NCI-H526 (cell line): ENCODE measurements at regions not wholly inside any gene's neighbourhood (a gene's known extent, or its start where the extent isn't known, plus 50 kb on each side); places are given as distances from the start of the nearest gene placed in this dataset.

Experiments used
- DNase-seq, 2 experiments: peaks; one replicate each; lab custom pipeline; 2025; lab: John Stamatoyannopoulos, UW

GRCh38 chr4:128483816-128484215 lies 196.2 kb upstream of the PGRMC2 start:
- no peak for DNase-seq

GRCh38 chr4:128483041-128483440 lies 195.4 kb upstream of the PGRMC2 start:
- no peak for DNase-seq

GRCh38 chr4:128481752-128482480 lies 194.3 kb upstream of the PGRMC2 start:
- DNase-seq: no peak

GRCh38 chr4:128480945-128481344 lies 193.3 kb upstream of the PGRMC2 start:
- no peak for DNase-seq

- DNase-seq: no peak
Observed at GRCh38 chr4:128477540-128477939, 189.9 kb upstream of the PGRMC2 start.

GRCh38 chr4:128475597-128475996 lies 188.0 kb upstream of the PGRMC2 start:
- no peak for DNase-seq

GRCh38 chr4:128471576-128471975 lies 184.0 kb upstream of the PGRMC2 start:
- no peak for DNase-seq

GRCh38 chr4:128470492-128471053 lies 183.0 kb upstream of the PGRMC2 start:
- no peak for DNase-seq

- DNase-seq: no peak
Observed at GRCh38 chr4:128468123-128468989, 180.7 kb upstream of the PGRMC2 start.

GRCh38 chr4:128465523-128465922 lies 177.9 kb upstream of the PGRMC2 start:
- no peak for DNase-seq

GRCh38 chr4:128463006-128463405 lies 175.4 kb upstream of the PGRMC2 start:
- DNase-seq: no peak

GRCh38 chr4:128462103-128462783 lies 174.6 kb upstream of the PGRMC2 start:
- DNase-seq: no peak

- no peak for DNase-seq
Observed at GRCh38 chr4:128461291-128462102, 173.9 kb upstream of the PGRMC2 start.

GRCh38 chr4:128459547-128459946 lies 171.9 kb upstream of the PGRMC2 start:
- DNase-seq: no peak

- DNase-seq: no peak
Observed at GRCh38 chr4:128458816-128459215, 171.2 kb upstream of the PGRMC2 start.

- no peak for DNase-seq
Observed at GRCh38 chr4:128457726-128458125, 170.1 kb upstream of the PGRMC2 start.

GRCh38 chr4:128456171-128456570 lies 168.6 kb upstream of the PGRMC2 start:
- DNase-seq: no peak

- DNase-seq: no peak
Observed at GRCh38 chr4:128455480-128455879, 167.9 kb upstream of the PGRMC2 start.

- DNase-seq: no peak
Observed at GRCh38 chr4:128454881-128455280, 167.3 kb upstream of the PGRMC2 start.

GRCh38 chr4:128454281-128454871 lies 166.8 kb upstream of the PGRMC2 start:
- DNase-seq: peak; percentile 76 to 84

- no peak for DNase-seq
Observed at GRCh38 chr4:128452415-128452814, 164.8 kb upstream of the PGRMC2 start.
